HPDE6-E6E7 (cell line): ENCODE measurements at regions not wholly inside any gene's neighbourhood (a gene's known extent, or its start where the extent isn't known, plus 50 kb on each side); places are given as distances from the start of the nearest gene placed in this dataset.
"Not testable (repeated sequence)": the region's sequence is repeated elsewhere in the genome, so short reads cannot be mapped to it uniquely, and the experiment has no call there.

Experiments
- DNase-seq: peaks from one replicate; pipeline ENCODE4 v3.0.0; 2011; ENCODE audit warnings: missing footprints; ENCODE audit errors: extremely low spot score

DNA sequence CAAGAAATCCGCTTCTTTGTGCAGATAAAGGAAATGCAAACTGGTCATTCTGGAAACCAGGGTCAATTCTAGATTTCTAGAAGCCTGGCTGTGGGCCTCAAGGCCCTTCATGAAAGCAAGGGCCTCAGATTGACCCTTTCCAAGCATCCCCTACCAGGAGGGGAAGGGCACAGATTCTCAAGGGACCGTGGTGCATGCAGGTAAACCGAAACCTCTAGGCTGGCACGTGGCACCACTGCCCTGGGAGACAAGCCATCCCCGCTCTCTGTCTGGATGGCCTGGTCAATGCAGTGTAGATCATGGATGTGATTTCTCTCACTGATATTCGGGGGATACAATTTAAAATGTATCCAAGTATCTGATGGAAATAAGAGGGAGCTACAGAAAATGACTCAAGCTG lies 69.4 kb downstream of the TOMM20 start:
- DNase-seq, result no peak

GRCh38 chr1:235058695-235059094 lies 69.9 kb downstream of the TOMM20 start:
- no peak for DNase-seq

GRCh38 chr1:235057385-235058306 lies 71.0 kb downstream of the TOMM20 start:
- no peak for DNase-seq

DNA sequence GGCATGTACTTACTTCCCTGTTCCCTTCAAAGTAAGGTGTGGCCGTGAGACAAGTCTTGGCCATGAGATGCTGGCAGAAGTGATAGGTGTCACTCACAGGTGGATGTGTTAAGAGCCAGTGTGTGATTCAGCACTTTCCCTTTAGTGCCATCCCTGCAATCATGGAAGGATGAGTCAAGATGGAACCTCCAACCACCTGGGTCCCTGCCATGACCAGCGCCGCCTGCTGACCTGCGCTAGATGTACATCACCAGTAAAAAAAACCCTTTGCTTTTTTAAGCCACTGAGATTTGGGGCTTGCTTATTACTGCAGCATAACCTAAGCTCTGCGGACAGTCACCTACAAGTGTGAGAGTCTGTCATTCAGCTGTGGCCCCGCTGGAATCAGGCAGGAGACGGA lies 71.7 kb downstream of the TOMM20 start:
- DNase-seq, result no peak

GRCh38 chr1:235054936-235055335 lies 73.7 kb downstream of the TOMM20 start:
- DNase-seq, result no peak

DNA sequence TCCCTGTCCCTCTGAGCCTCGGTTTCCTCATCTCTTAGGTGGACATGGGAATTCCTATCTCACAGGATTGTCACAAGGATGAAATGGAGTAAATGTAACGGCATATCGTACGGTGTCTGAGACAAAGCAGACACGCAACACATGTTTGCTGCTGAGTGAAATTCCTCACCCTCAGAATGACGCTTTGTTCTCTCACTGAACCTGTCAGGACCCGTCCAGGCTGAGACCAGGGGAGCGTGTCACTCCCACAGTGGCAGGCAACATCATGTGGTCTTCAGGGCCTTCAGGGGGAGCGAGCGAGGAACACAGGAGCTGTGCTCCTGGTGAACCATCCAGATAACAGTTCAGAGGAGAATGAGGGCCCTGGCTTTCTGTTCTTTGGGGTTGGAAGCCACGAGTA lies 74.2 kb downstream of the TOMM20 start:
- no peak for DNase-seq

DNA sequence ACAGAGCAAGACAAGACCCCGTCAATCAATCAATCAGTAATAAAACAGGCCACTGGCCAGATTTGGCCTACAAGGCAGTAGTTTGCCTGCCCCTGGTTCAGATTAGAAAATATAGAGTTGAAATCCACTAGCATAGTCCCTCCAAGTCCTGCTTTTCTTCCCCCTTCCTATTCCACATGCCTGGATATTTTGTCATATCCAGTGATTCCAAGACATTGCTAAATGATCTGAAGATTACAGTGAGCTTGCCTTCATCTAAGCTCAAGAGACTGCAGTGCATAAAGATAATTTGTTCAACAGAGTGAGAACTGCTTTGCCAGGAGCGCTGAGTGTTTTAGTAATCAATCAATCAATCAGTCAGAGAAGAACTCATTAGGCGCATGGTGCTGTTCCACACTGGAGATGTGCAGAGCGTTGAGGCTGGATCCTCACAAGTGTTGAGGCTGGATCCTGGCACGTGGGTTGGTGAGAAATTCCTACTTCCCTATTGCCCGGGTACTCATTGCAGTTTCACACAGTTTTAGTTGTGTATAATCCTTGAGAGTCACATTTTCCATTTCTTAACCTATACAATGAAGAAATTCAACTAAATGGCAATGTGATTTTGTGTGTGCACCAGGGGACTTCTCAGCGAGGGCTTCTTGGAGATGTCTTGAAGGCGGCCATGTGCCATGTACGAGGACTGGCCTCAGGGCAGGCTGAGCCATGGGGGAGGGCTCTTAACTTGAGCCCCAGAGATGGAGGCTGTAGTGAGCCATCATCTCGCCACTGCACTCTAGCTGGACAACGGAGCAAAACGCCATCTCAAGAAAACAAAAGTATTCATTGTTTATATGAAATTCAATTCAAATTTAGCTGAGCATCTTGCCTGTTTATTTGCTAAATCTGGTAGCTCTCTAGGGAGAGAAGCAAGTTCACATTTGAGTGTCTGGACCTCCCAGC lies 76.3 kb downstream of the TOMM20 start:
- no peak for DNase-seq

GRCh38 chr1:235051521-235051920 lies 77.1 kb downstream of the TOMM20 start:
- DNase-seq, result no peak

DNA sequence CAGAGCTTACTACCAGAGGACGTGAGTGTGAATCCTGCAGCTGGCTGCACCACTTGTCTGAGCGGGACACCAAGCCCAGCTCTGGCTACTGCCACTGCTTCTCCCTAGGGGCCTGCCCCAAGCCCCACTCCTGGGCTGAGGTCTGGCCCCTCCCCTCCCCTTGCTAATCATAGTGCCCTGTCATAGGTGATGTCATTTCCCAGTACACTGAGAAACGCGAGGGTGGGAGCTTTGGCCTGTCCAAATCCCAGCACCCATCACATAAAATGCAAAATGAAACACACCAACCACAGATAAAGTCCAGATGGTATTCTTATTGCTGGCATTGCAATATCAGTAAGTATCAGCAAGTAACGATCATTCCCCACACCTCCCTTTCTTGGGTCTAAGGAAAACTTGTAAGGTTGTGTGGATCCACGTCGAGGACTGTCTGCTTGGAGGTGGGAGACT lies 77.7 kb downstream of the TOMM20 start:
- DNase-seq, result no peak

DNA sequence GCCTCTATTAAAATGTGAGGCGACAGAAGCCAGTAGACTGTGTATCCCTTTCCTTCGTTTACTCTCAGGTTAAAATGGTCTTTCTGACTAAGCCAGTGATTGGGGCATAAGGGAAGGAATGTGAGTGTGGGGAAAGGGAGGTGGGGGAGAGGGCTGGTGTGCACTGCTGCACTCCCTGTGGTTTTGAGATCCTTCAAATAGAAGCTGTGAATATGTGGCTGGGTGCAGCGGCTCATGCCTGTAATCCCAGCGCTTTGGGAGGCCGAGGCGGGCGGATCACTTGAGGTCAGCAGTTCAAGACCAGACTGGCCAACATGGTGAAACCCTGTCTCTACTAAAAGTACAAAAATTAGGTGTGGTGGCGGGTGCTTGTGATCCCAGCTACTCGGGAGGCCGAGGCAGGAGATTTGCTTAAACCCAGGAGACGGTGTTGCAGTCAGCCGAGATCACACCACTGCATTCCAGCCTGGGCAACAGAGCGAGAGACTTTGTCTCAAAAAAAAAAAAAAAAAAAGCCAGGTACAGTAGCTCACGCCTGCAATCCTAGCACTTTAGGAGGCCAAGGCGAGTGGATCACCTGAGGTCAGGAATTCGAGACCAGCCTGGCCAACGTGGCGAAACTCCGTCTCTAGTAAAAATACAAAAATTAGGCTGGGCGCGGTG lies 78.8 kb downstream of the TOMM20 start:
- not testable (repeated sequence) for DNase-seq

DNA sequence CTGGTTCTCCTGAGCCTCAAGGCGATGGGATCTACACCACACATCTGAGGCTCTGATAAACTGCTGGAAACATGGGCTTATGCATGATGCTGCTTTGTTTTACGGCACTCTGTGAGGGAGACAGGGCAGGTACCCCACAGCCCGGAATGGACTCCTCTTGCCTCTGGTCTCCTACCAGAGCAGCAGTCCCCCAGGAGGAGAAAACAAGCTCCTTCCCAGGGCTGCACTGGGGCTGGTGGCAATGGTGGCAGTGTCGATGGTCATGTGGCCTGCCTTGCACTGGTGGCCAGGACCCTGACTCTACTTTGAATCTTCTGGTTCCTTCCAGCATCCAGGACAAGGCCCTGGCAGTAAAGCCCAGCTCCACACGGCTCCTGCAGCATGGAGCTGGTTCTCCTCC lies 79.4 kb downstream of the TOMM20 start:
- DNase-seq, result no peak

DNA sequence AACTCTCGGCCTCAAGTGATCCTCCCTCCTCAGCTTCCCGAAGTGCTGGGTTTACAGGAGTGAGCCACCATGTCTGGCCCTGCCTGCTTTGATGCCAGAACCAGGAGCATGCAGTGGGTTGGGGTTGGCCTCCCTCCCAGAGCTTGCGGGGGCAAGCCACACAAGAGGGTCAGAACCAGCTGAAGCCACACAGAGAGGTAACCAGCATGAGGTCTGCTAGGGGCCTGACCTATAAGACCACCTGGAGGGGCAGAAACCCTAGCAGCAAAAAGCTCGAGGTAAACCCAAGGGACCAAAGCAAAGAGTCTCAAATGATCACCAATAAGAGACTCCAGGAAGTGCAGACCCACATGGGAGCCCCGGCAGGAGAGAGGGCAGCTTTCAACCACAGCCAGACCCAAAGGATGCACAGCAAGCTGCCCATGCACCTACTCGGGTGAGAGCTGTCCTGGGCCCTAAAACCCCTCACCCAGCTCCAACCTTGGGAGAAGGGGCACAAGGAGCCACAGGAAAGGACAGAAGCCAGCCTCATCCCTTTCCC lies 81.2 kb downstream of the TOMM20 start:
- no peak for DNase-seq

GRCh38 chr1:235045921-235046601 lies 82.6 kb downstream of the TOMM20 start:
- DNase-seq, result no peak

DNA sequence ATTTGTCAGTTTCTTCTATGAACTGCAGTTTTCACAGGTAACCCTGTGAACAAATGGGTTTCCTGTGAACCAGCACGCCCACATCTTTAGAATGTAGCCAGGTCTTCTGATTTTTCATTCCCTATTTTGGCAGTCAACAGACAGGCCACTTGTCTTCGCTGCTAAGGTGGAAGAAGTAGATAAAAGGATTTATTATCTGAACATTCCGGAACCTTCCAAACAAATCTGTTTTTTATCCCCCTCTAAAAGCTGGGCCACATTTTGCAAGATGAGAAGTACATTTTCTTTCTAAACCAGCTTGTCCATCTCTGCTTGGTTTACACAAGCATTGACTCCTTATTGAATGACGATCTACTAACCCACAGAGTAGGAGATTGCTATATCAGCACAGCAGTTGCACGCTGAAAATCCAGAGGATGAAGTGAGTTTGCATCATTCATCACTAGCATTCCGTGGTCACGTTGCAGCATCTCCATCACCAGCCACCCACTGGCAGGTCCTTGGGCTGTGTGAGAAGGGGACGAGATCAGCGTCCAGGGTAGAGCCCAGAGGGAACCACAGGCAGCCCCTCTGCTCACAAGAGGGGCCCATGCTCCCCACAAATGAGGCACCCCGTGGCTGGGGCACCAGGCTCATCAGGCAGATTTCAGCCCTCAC lies 83.5 kb downstream of the TOMM20 start:
- no peak for DNase-seq

- no peak for DNase-seq
Observed at GRCh38 chr1:235043234-235043633, 85.4 kb downstream of the TOMM20 start.

DNA sequence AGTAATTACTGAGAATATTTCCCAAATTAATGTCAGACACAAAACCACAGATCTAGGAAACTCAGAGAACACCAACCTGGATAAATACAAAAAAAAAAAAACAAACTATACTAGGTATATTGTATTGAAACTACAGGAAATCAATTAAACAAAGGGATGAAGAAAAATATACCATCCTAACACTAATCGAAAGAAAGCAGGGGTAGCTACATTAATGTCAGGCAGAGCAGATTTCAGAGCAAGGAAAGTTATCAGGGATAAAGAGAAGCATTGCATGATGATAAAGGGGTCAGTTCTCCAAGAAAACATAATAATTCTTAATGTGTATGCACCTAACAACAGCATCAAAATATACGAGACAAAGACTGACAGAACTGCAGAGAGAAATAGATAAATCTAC lies 89.9 kb downstream of the TOMM20 start:
- DNase-seq, result no peak

DNA sequence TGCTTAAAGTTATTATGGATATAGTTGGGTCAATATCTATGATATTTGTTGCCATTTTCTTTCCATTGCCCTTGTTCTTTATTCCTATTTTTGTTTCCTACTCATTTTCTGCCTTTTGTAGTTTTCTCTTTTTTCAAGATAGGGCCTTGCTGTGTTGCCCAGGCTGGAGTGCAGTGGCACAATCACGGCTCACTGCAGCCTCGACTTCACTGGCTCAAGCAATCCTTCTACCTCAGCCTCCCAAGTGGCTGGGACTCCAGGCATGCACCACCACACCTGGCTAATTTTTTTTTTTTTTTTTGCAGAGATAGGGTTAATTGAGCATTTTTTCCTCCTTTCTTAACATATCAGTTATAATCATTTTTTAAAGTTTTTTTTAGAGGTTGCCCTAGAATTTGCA lies 92.7 kb downstream of the TOMM20 start:
- DNase-seq, result no peak

GRCh38 chr1:235030919-235031596 lies 97.6 kb downstream of the TOMM20 start:
- DNase-seq, result no peak

- no peak for DNase-seq
Observed at GRCh38 chr1:235027862-235028250, 100.8 kb downstream of the TOMM20 start.
